OCI-LY7 (cell line): ENCODE measurements at regions not wholly inside any gene's neighbourhood (a gene's known extent, or its start where the extent isn't known, plus 50 kb on each side); places are given as distances from the start of the nearest gene placed in this dataset.

Source experiments
- EZH2phosphoT487 ChIP-seq: fragments of 200-600 bp; sonication (generic); IDR thresholded peaks from 2 replicates; pipeline ENCODE4 v1.6.1; 2018; ENCODE audit warnings: low read depth, borderline replicate concordance, mild to moderate bottlenecking, mixed run types, antibody characterized with exemption, low read length, moderate library complexity, mixed read lengths
- TF ChIP-seq, protein P1 (sequence below): fragments of 200-600 bp; sonication (generic); conservative IDR thresholded peaks from 2 replicates; pipeline ENCODE4 v1.5.1; 2014; ENCODE audit warnings: mild to moderate bottlenecking, antibody characterized with exemption, low read length, moderate library complexity, mixed read lengths

DNA sequence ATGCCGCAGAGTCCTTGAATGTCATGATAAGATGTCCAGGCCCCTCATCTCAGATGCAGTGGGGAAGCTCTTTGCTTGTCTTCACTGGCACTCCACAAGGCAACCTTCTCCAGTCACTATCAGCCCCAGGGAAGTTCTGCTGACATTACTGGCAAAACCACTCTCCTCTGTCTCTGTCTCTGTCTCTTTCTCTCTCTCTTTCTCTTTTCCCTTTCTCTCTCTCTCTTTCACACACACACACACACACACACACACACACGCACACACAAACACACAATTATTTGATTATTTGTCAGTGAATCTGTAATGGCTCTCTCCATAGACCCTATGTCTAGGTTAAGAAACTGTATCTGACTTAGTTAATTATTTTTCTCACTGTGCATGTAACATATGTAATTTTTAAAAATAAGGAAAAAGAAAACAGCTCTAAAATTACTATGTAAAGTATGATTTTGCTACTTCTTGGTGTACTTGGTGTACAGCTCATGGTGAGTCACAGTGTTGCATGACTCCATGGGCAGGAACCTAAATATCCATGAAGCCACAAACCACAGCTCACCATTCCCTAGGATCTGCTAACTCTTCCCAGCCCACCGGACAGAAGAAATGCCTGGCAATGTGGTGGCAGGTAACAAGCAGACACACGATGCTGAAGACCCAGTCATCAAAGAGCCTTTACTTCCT is 594.9 kb upstream of the ID2 start:
- TF ChIP-seq, protein P1, sequence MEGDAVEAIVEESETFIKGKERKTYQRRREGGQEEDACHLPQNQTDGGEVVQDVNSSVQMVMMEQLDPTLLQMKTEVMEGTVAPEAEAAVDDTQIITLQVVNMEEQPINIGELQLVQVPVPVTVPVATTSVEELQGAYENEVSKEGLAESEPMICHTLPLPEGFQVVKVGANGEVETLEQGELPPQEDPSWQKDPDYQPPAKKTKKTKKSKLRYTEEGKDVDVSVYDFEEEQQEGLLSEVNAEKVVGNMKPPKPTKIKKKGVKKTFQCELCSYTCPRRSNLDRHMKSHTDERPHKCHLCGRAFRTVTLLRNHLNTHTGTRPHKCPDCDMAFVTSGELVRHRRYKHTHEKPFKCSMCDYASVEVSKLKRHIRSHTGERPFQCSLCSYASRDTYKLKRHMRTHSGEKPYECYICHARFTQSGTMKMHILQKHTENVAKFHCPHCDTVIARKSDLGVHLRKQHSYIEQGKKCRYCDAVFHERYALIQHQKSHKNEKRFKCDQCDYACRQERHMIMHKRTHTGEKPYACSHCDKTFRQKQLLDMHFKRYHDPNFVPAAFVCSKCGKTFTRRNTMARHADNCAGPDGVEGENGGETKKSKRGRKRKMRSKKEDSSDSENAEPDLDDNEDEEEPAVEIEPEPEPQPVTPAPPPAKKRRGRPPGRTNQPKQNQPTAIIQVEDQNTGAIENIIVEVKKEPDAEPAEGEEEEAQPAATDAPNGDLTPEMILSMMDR = no peak
- TF ChIP-seq EZH2phosphoT487 = no peak
